ENCODE measurements at regions not wholly inside any gene's neighbourhood (a gene's known extent, or its start where the extent isn't known, plus 50 kb on each side); places are given as distances from the start of the nearest gene placed in this dataset.

DNA sequence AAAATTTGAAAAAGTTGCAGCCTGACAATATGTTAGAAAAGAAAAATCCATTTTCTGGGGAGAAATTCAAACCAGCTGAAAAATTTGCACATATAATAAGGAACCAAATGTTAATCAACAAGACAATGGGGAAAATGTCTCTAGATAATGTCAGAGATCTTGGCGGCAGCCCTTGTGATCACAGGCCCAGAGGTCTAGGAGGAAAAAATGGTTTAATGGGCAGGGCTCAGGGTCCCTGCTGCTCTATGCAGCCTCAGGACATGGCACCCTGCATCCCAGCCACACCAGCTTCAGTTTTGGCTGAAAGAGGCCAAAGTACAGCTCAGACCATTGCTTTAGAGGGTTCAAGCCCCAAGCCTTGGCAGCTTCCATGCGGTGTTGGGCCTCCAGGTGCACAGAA, 701.9 kb downstream of the IGSF11 start:
- no peak for TF ChIP-seq REST (IDR thresholded peaks at IDR 0.05; ENCODE audit: insufficient read depth in 1 of 2, low read depth in 2 of 2, low read length in 2 of 2)
- TF ChIP-seq SIN3A (IDR thresholded peaks at IDR 0.05; ENCODE audit: borderline replicate concordance, insufficient read depth, low read length) = no peak
- no peak for TF ChIP-seq POLR2AphosphoS5 (IDR thresholded peaks at IDR 0.05; ENCODE audit: low read depth, low read length)
- no peak for TF ChIP-seq TAF1 (IDR thresholded peaks at IDR 0.05; ENCODE audit: borderline replicate concordance, insufficient read depth, low read length)
- no peak for TF ChIP-seq FOXP2 (optimal IDR thresholded peaks at IDR 0.05; ENCODE audit: borderline replicate concordance, extremely low read depth, extremely low read length, insufficient read depth)

All from PFSK-1 (cell line).